Erythroblast (primary cell): ENCODE measurements at regions not wholly inside any gene's neighbourhood (a gene's known extent, or its start where the extent isn't known, plus 50 kb on each side); places are given as distances from the start of the nearest gene placed in this dataset.

ENCODE experiments used
- GATA1 ChIP-seq: IDR thresholded peaks from 2 replicates; pipeline ENCODE4 v1.6.1; 2011; ENCODE audit warnings: low read depth, mild to moderate bottlenecking, control low read depth, low read length, moderate library complexity
- POLR2A ChIP-seq: IDR thresholded peaks from 2 replicates; pipeline ENCODE4 v1.6.1; 2011; ENCODE audit warnings: mild to moderate bottlenecking, low read length

GRCh38 chr2:19671916-19672315 lies 229.9 kb downstream of the TTC32 start:
- TF ChIP-seq POLR2A: no peak
- no peak for TF ChIP-seq GATA1
